ENCODE measurements at regions not wholly inside any gene's neighbourhood (a gene's known extent, or its start where the extent isn't known, plus 50 kb on each side); places are given as distances from the start of the nearest gene placed in this dataset.

- DNase-seq (ENCODE audit: low read depth) = no peak
Observed at GRCh38 chr15:37260255-37260654, 159.9 kb upstream of the MEIS2 start.

- DNase-seq (ENCODE audit: low read depth) = no peak
Observed at GRCh38 chr15:37261685-37262084, 161.3 kb upstream of the MEIS2 start.

- DNase-seq (ENCODE audit: low read depth) = no peak
Observed at GRCh38 chr15:37262922-37263608, 162.7 kb upstream of the MEIS2 start.

GRCh38 chr15:37289109-37289765, 188.9 kb upstream of the MEIS2 start:
- DNase-seq (ENCODE audit: low read depth) = no peak

- DNase-seq (ENCODE audit: low read depth) = no peak
Observed at GRCh38 chr15:37291920-37292319, 191.6 kb upstream of the MEIS2 start.

GRCh38 chr15:37298271-37298670, 197.9 kb upstream of the MEIS2 start:
- DNase-seq (ENCODE audit: low read depth) = no peak

GRCh38 chr15:37339437-37339836, 239.1 kb upstream of the MEIS2 start:
- DNase-seq (ENCODE audit: low read depth) = no peak

- no peak for DNase-seq (ENCODE audit: low read depth)
Observed at GRCh38 chr15:37339856-37340255, 239.5 kb upstream of the MEIS2 start.

- DNase-seq (ENCODE audit: low read depth) = no peak
Observed at GRCh38 chr15:37340438-37340837, 240.1 kb upstream of the MEIS2 start.

- DNase-seq (ENCODE audit: low read depth) = no peak
Observed at GRCh38 chr15:37359101-37359892, 258.9 kb upstream of the MEIS2 start.

GRCh38 chr15:37359893-37360290, 259.5 kb upstream of the MEIS2 start:
- DNase-seq (ENCODE audit: low read depth) = no peak

GRCh38 chr15:37360724-37361123, 260.4 kb upstream of the MEIS2 start:
- no peak for DNase-seq (ENCODE audit: low read depth)

- no peak for DNase-seq (ENCODE audit: low read depth)
Observed at GRCh38 chr15:37361621-37362020, 261.3 kb upstream of the MEIS2 start.

- no peak for DNase-seq (ENCODE audit: low read depth)
Observed at GRCh38 chr15:37362414-37362813, 262.1 kb upstream of the MEIS2 start.

- no peak for DNase-seq (ENCODE audit: low read depth)
Observed at GRCh38 chr15:37368961-37369360, 268.6 kb upstream of the MEIS2 start.

- no peak for DNase-seq (ENCODE audit: low read depth)
Observed at GRCh38 chr15:37370941-37371340, 270.6 kb upstream of the MEIS2 start.

GRCh38 chr15:37372064-37372463, 271.7 kb upstream of the MEIS2 start:
- DNase-seq (ENCODE audit: low read depth) = no peak

- DNase-seq (ENCODE audit: low read depth) = no peak
Observed at GRCh38 chr15:37375519-37375918, 275.2 kb upstream of the MEIS2 start.

- no peak for DNase-seq (ENCODE audit: low read depth)
Observed at GRCh38 chr15:37377428-37377827, 277.1 kb upstream of the MEIS2 start.

- no peak for DNase-seq (ENCODE audit: low read depth)
Observed at GRCh38 chr15:37394402-37395099, 294.2 kb upstream of the MEIS2 start.

- DNase-seq (ENCODE audit: low read depth) = no peak
Observed at GRCh38 chr15:37395100-37395468, 294.7 kb upstream of the MEIS2 start.

- no peak for DNase-seq (ENCODE audit: low read depth)
Observed at GRCh38 chr15:37397266-37398022, 297.1 kb upstream of the MEIS2 start.

All from activated T-cell treated with anti-CD3 and anti-CD28 coated beads for 48 hours (primary cell).